RWPE1 (cell line): ENCODE measurements at regions not wholly inside any gene's neighbourhood (a gene's known extent, or its start where the extent isn't known, plus 50 kb on each side); places are given as distances from the start of the nearest gene placed in this dataset.

Experiments used
- CTCF ChIA-PET: fragments of 350-600 bp; sonication (Branson Sonifier 250); formaldehyde crosslinking; extraction: SDS; loops from one replicate; lab custom pipeline; 2021; lab: Yijun Ruan, JAX
- POLR2A ChIA-PET: fragments of 400-600 bp; formaldehyde crosslinking; extraction: SDS; loops from one replicate; lab custom pipeline; 2020; ENCODE audit warnings: antibody characterized with exemption; ENCODE audit not compliant: low non-redundant PET; lab: Yijun Ruan, JAX
- DNase-seq: peaks from one replicate; pipeline ENCODE4 v3.0.0; 2012; ENCODE audit warnings: low spot score
- H3K27ac ChIP-seq: fragments of 450-650 bp; 2 replicates; pipeline ENCODE4 v1.5.1; 2017
- CTCF ChIP-seq: fragments of 450-650 bp; conservative IDR thresholded peaks from 2 replicates; pipeline ENCODE4 v1.5.1; 2017; ENCODE audit warnings: low read depth, mild to moderate bottlenecking

GRCh38 chr15:46808834-46809233 is 908.5 kb upstream of the SEMA6D start:
- H3K27ac ChIP-seq = no peak overlapping the region
- DNase-seq = no peak
- ChIA-PET POLR2A (no interaction called here), CTCF (no interaction called here)
- TF ChIP-seq CTCF = no peak

DNA sequence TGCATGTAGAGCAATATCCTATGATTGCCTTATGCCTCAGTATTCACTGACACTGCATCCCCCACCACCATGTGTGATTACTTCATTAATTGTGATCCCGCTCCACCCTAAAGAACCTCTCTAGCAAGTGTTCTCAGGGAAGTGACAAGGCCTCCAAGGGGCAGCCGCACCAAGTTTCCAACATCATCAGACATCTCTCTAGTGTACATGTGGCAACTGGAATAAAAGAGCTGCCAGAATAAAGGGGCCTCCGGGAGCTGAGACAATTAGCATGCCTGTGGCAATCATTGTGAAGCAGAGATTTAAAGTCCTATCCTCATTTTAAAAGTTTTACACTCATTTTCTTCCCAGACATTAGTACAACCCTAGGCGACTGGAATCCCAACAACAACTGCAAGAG is 902.1 kb upstream of the SEMA6D start:
- H3K27ac ChIP-seq = no peak overlapping the region
- POLR2A ChIA-PET = no interaction called here
- no peak for DNase-seq
- CTCF ChIA-PET = no interaction called here
- TF ChIP-seq CTCF = no peak

DNA sequence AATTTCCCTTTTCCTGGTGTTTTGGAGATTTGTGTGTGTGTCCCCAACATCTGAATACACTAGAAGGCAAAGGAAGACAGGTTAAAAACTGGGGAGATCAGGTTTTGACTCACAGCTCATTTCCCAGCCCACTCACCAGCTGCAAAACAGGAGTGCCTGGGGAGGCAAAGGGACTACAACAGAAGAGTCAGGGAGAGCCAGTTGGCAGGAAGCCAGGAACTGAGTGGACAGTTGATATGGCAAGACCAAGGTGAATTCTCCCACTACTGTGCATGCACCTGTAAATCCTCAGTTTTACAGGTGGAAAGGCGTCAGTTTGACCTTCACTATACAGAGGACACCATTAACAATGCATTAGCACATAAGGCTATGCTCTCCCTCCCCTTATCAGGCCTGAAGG is 901.5 kb upstream of the SEMA6D start:
- no peak for DNase-seq
- H3K27ac ChIP-seq = no peak overlapping the region
- CTCF ChIA-PET = interaction anchor here (0.6 kb wide), 1 partner anchor 85 kb away, joined by 3 read pairs; no protein-coding TSS in a partner anchor
- POLR2A ChIA-PET = no interaction called here
- TF ChIP-seq CTCF = no peak

GRCh38 chr15:46848704-46849103 is 868.6 kb upstream of the SEMA6D start:
- POLR2A ChIA-PET = no interaction called here
- H3K27ac ChIP-seq = no peak overlapping the region
- CTCF ChIA-PET = interaction anchor here (0.5 to 0.6 kb wide), 2 partner anchors 23 to 917 kb away, joined by 3 read pairs; no protein-coding TSS in a partner anchor
- no peak for TF ChIP-seq CTCF
- peak; percentile 13 for DNase-seq

GRCh38 chr15:46853600-46853999 is 863.7 kb upstream of the SEMA6D start:
- no peak overlapping the region for H3K27ac ChIP-seq
- DNase-seq = no peak
- ChIA-PET CTCF (no interaction called here), POLR2A (no interaction called here)
- no peak for TF ChIP-seq CTCF

DNA sequence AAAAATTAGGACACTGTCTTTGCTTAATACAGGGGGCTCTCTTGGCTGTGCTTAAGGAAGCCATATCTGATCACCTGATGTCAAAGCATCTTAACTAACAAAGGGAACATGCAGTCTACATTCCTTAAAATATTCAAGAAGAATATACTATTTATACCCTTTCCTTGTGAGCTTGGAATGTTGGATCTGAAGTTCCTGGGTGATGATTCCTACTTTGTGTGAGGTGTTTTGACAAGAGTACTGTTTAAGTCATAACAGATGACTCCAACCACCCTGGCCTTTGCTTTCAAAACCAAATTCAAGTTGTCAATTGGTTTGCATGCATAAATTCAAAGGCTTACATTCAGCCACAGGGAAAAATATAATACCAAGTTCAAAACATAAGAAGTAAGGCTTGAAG is 862.7 kb upstream of the SEMA6D start:
- no peak for DNase-seq
- ChIA-PET POLR2A (no interaction called here), CTCF (no interaction called here)
- H3K27ac ChIP-seq = no peak overlapping the region
- TF ChIP-seq CTCF = no peak
